ENCODE measurements at regions not wholly inside any gene's neighbourhood (a gene's known extent, or its start where the extent isn't known, plus 50 kb on each side); places are given as distances from the start of the nearest gene placed in this dataset.

GRCh38 chr11:80163441-80163840, 722.6 kb upstream of the TENM4 start:
- no peak for DNase-seq

DNA sequence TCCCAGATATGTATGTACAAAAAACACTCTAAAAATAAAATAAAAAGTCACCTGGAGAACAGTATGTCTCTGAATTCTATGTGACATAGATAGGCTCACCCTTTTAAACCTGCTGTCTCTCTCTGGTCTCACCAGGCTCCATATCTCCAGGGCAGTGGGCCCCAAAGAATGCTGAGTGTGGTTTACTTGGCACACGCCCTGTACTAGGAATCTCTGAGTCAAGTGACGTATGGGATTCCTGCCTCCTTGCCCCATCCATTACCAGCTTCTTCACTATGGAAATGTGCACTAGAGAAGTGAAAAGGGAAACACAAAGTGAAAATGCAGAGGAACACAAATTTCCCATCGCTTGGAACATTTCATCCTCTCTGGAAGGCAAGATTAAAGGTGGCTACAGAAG, 722.2 kb upstream of the TENM4 start:
- DNase-seq, result no peak

DNA sequence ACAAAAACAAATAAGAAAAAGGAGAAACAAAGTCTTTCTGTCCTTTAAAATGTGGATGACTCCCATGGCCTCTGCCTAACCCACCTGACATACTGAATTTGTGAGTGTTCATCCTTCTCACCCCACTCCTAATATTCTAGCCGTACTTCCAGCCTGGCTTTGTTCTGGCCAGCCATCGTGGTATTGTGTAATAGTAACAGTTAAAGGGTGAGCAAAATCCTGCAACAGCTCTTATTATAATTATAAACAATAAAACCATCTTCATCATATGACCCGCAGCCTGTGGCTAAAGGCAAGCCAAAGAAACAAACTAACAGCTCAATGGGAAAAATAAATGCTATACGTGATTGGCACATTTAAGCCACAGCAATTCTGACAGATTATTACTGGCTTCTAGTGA, 721.6 kb upstream of the TENM4 start:
- DNase-seq, result no peak

DNA sequence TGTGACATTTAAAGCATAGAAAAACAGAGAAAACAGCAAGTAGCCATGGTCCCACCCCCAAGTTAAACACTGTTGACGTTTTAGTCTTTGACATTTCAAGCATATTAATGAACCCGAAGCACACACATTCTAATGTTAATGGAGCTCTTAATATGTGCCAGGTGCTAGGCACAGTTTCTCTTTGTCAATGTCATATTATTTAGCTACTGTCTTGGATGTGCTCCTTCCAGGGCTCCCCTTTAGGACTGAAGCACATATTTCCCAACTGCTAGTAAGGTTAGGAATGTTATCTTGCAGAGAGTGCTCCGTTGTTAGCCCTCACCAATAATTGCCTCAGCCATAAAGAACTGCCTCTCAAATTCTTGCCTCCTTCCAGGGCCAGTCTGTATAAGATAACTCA, 716.6 kb upstream of the TENM4 start:
- no peak for DNase-seq

DNA sequence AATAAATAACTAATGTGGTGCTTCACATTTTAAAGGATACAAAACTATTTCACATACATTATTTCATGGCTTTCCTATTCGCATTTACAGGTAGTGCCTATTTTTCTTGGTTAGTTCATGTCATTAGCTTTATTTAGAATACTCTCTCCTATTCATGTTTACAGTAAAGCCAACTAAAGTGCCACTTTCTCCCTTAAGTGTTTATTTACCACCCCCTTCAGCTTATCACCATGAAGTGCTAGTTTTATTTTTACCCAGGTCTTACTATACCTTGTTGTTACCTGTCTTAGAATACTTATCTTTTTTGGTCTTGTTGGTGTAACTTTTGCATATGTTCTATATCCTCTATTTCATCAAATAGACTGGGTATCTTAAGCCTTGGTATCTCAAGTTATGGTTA, 715.2 kb upstream of the TENM4 start:
- DNase-seq, result no peak

DNA sequence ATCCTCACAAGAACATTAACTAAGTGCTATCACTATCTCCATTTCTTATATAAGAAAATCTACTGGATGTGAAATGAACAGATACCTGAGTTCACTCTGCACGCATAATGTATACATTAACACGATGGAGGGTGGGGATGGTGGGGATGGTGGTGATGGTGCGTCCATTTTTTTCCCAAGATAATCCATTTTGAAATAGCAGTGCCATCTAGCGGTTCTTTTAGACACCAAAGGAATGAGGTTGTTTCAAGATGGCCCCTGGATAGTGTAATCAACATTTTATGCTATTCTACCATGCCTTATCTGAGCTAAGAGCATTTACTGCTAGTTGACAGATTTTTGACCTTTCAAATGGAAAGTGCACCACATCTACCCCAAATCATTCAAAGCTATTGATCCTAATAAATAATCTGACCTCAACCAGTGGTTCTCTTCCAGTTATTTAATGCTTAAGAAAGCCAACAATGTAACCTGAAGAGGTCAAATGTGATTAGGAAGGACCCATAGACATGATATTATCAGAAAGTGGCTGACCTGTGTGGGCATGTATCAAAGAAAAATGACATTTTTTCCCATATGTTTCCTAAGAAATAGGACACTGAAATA, 714.7 kb upstream of the TENM4 start:
- no peak for DNase-seq

GRCh38 chr11:80146232-80146631, 705.4 kb upstream of the TENM4 start:
- no peak for DNase-seq

- DNase-seq, result no peak
Observed at GRCh38 chr11:80144897-80145594, 704.2 kb upstream of the TENM4 start.

DNA sequence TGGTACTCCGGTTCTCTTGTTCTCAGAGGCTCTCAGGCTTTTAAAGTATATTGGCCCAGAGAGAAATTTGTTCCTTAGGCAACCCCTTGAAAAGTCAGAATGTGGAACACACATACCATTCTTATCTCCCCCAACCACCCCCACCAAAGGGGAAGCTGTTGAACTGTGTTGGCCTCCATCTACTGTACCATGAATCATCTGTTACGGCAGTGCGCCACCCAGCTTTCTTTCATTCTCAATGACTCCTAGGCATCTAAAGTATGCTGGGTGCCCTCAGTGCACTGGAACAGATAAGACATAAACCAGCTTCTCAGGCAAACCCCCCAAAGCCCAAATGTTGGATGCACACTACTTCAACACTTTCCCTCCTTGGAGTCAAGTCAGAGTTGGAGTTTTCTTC, 696.2 kb upstream of the TENM4 start:
- DNase-seq, result no peak

GRCh38 chr11:80129396-80129795, 688.6 kb upstream of the TENM4 start:
- DNase-seq, result no peak

DNA sequence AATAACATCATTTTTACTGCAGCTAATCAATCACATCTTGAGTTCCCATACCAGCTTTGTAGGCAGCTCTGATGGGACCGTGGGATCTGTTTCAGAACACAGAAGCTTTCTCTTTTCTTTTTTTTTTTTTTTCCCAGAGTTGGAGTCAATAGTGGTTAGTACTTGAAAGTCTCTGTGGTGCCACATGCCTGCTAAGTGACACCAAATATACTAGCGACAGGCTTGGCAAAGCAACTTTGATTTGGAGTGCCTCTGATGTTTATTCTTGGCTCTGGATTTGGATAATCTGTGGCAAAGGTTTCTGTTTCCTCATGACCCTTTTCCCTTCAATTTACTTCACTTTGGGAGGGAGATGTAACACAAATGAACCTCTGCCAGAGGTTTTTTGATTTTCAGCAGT, 681.4 kb upstream of the TENM4 start:
- DNase-seq, result no peak

DNA sequence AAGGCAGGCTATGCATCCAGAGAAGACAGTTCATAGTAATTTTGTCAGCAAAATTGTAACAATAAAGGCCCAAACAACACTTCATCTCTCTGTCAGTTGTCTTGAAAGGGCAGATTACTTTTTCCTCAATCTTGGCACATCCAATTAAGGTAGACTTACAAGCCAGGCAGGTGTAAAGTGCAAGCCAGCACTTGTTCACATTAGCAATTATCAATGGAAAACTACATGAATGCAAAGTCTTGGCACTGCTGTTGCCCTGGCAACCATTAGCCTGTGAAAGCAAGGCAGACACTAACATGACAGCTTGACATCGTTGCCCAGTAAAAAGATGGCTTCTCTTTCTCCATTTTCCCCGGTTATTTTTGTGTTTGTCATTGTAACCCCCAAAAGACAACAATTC, 677.2 kb upstream of the TENM4 start:
- DNase-seq, result no peak

- DNase-seq, result no peak
Observed at GRCh38 chr11:80116796-80117195, 676.0 kb upstream of the TENM4 start.

- no peak for DNase-seq
Observed at GRCh38 chr11:80109652-80110051, 668.8 kb upstream of the TENM4 start.

DNA sequence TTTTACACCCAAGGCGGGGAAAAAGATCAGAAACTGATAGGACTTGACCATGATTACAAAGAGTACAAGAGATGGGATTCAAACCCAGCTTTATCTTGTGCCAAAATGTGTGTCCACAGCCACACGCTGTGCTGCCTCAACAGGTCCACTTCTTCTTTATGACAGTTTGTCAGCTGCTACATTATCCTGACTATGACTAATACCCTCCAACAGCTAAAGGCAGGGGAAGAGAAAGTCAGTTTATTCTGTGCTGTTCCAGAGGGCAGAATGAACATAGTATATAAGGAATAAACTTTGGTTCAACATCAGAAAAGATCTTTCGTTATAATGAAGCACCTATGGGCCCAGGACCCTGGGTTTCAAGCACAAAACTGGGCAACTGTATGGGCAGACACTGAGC, 668.2 kb upstream of the TENM4 start:
- no peak for DNase-seq

GRCh38 chr11:80107415-80107814, 666.6 kb upstream of the TENM4 start:
- DNase-seq, result no peak

DNA sequence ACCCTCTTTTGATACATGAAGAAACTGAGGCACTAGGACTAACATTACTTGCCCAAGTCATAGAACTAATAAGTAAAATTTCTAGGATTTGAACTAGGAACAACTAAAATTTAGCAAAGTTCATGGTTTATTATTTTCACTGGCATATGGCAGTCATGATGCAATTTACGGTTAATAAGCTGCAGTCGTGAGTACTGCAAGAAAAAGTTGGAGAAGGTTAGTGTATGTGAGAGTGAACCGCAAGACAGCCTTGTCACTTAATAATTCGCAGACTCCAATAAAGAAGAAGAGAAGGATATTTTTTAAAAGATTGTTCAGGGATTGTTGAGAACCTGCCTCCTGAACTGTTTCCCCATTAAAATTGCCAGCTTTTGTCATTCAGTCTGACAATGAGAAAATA, 663.4 kb upstream of the TENM4 start:
- no peak for DNase-seq

DNA sequence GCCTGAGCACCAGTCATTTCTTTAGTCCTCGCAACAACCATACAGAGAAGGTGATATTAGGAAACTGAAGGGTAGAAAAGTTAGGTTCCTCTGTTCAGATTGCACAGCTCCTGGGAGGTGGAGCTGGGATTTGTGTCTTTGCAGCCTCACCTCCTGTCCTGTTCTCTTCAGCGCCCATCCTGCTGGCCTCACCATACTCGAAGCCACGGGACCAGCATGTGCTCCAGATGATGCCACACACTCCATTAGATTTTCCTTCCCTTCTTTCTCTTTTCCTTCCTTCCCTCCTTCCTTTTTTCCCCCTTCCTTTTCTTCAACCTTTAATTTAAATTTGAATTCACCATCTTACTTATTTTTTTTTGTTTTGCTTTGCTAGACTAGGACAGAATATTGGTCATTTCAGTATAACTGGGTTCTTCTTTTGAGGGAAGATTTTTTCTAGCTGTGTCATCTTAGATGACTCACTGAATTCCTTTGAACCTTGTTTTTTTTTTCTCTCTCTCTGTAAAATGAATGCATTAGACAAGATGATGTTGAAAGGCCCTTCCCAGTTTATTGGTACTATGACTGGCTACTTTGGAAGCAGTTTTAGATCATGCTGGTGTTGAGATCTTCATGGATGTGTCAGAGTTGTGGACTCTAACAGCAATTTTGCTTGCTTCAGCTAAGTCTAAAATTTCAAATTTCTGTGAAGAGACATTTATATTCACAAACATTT, 662.5 kb upstream of the TENM4 start:
- no peak for DNase-seq

- no peak for DNase-seq
Observed at GRCh38 chr11:80097146-80097545, 656.3 kb upstream of the TENM4 start.

DNA sequence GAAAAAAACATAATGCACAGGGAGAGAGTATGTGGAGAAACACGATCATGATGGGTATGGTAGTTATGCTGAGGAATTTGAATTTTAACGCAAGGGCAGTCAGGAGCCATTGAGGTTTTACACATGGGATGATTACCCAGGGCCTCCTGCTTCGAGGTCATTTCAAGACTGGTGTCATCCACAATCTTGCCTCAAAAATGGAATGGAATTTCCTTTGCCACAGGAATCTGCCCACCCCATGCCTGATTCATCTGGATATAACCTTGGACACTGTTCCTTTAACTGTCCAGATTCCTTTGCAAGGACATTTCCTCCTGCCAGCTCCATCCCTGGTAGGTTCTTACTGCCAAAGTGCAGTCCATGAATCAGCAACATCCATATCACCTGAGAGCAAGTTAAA, 655.9 kb upstream of the TENM4 start:
- no peak for DNase-seq

GRCh38 chr11:80086496-80087055, 645.7 kb upstream of the TENM4 start:
- no peak for DNase-seq

DNA sequence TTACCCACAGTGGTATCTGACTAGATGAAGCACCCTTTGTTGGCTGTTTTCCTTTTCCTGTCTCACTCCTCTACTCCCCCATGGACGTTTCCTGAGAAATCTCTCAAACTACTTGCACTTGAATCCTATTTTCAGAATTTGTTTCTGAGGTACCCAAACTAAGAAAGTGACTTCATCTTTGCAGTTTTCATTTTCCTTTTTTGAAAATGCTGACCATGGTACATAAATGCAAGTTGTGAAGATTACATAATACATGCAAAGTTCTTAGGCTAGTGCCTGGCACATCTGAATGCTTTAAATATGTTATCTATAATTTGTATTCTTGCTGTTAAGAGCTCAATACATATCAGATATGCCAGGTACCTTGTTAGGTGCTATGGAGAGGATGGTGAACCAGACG, 644.7 kb upstream of the TENM4 start:
- DNase-seq, result no peak

GRCh38 chr11:80084608-80085007, 643.8 kb upstream of the TENM4 start:
- no peak for DNase-seq

- no peak for DNase-seq
Observed at GRCh38 chr11:80083531-80083951, 642.7 kb upstream of the TENM4 start.

Data from CD4-positive, alpha-beta T cell treated with Interleukin-4 for 1 hour (primary cell).